GM18519 (cell line): ENCODE measurements at regions not wholly inside any gene's neighbourhood (a gene's known extent, or its start where the extent isn't known, plus 50 kb on each side); places are given as distances from the start of the nearest gene placed in this dataset.

Source experiments
- ATAC-seq: cut with Tn5 transposase; IDR thresholded peaks from one replicate; pipeline ENCODE4 v1.9.1; 2021; ENCODE audit warnings: mild to moderate bottlenecking, moderate library complexity; ENCODE audit not compliant: unreplicated experiment, low FRiP score

DNA sequence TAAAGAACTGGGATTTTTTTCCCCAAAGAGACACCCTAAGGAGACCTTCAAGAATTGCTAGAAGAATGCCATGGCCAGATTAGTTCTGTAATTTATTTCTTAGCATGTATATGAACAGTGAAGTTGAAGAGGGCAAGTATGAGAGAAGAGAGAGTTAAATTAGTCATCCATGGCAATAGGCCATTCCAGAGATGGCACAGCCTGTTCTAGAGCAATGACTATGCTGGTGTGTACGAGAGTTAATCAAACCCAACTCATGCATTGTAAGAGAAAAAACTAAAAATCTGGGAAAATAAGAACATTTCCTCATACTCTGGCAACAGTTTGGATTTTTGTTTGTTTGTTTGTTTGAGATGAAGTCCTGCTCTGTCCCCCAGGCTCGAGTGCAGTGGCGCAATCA is 112.1 kb upstream of the PIK3C3 start:
- ATAC-seq: no peak

DNA sequence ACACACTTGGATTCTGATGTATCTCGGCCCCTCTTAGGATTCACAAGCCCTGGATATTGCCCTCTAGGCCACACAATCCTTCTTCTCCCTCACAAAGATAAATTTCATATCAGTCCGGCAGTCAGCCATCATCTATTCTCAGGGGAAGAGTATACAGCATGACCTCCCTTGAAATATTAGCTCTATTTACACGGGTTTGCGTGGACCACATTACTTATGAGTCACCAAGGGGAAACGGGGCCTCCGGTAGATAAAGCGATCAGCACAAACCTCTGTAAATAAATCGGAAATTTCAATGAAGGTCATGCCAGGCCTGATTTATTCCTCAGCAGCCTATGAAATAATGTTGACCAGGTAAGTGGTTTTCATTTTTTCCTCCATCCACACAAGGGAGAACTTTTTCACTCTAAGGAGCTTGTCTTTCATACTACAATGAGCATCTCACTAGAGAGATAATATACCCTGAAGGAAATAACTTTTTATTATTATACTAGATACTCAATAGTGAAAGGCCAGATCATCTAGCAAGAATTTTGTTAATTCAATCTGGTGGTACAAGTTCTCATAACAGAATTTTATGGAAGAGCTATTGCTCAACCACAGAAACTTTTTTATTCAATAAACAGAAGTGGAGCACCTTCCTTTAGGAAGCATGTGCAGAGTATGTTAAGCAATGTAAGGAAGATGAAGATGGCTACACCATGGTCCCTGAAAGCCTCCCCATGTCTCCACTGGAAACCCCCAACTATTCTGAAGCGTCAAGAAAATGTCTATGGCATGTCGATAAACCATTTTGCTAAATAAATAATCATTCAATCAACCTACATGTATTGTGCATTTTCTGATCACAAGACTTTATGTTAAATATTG is 125.2 kb upstream of the PIK3C3 start:
- no peak for ATAC-seq

DNA sequence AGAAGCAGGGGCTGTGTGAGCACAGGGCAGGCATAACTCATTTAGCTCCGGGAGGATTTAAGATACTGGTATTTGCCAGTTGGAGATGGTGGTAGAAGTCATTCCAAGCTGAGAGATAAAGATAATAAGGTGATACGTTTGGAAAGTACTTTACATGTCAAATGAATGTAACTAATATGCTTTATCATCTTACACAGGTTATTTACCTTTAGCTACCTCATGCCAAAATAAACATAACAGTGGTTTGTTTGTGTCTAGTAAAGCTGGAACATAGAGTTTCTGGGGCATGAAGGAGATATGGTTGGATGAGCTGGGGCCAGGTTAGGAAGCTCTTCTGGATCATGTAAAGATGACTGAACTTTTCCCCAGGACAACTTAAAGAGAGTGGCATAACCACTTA is 126.9 kb upstream of the PIK3C3 start:
- no peak for ATAC-seq

DNA sequence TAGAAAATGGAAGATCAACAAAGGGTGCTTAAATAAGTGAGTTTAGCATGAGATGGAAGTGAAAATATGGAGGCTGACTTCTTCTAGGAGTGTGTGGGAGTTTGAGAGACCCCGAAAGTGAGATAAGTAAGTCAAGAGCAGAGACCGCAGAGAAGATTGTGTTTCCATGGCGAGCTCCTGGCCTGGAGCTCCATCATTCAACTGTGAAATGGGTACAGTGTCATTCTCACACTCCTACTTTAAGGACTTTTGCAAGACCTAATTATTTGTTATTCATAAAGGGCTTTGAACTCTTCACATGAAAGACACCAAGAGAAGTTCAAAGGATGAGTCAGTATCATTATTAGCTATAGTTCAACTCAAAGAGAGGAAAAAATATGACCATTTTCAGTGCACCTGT is 134.2 kb upstream of the PIK3C3 start:
- peak; percentile 43 for ATAC-seq

DNA sequence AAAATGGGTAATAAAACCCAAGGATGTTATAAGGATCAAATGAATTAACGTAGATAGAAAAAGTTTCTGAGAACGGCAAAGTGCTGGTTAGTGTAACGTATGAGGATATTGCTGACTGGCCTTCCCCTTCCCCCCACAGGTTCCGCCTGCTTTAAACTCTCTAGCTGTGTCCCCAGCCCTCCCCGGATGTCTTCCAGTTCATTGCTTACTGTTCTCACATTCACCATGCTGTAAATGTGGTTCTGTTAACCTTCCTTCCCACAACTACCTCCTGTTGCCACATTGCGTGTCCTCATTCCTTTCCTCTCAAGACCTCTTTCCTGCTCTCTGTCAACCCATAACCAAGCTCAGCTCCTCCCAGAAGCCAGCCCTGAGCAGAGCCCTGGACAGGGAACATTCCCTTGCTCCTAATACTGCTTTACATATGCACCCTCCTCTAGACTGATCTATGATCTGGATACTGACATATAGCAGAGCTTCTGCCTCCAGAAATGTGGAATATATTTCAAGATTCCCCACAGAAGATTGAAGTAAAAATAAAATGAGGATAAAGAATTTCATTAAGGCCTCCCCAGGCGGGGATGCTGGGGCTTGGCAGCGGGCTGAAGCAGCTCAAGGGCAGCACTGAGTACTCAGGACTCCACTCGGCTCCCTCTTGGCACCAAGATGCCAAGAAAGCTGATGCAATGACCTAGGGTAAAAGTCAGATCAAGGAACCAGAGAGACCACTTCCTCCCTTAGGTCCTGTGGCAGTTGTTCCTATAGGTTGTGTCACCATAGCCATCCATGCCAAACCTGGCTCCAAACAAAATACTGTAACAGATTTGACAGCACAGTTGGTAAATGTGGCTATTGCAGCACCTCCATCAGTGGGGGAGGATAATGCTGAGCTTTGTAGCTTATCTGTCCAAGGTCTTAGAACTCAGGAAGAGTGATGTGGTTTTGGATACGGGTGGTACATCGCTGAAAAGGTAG is 136.4 kb upstream of the PIK3C3 start:
- no peak for ATAC-seq

DNA sequence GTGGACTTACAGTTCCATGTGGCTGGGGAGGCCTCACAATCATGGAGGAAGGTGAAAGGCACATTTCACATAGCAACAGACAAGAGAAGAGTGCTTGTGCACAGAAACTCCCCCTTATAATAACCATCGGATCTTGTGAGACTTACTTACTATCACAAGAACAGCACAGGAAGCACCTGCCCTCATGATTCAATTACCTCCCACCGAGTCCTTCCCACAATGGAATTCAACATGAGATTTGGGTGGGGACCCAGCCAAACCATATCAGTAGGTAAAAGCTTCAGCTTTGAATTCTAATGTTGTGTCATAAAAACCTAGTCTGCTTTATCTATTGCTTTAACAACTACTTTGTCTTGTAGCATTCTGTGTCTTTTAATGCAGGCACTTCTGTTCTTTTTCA is 140.4 kb upstream of the PIK3C3 start:
- no peak for ATAC-seq

DNA sequence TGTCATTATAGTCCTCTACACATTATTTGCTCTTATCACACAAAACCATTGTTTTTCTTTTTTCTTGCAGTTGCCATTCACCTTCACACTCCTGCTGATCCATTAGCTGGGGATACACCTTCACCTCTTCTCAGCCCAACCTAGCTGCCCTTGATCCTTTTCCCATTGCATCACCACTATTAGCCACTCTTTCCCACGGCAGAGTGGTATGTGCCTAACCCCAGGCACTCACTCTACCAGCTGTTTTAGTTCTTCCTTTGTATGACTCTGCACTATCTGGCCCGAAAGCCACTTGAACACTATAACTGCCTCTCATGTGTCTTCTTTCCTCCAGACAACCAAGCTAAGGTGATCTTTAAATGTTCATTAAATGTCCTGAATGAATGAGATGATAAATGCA is 145.4 kb upstream of the PIK3C3 start:
- no peak for ATAC-seq

DNA sequence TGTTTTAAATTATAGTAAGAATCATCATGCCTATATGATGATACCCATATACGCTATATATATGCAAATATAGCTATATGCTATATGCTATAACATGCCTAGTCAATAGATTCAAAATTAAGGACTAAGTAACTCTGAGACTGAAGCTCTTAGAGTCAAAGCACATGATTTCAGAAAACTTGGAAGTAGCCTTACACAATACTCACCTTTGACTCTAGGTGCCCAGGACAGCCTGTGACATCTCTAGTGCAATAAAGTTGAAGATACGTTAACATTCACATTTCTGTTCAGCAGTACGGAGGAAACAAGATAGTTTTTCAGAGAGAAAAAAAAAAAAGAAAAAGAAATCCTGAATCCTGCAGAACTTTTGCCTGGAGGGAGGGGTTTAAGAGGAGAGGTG is 149.7 kb upstream of the PIK3C3 start:
- no peak for ATAC-seq

DNA sequence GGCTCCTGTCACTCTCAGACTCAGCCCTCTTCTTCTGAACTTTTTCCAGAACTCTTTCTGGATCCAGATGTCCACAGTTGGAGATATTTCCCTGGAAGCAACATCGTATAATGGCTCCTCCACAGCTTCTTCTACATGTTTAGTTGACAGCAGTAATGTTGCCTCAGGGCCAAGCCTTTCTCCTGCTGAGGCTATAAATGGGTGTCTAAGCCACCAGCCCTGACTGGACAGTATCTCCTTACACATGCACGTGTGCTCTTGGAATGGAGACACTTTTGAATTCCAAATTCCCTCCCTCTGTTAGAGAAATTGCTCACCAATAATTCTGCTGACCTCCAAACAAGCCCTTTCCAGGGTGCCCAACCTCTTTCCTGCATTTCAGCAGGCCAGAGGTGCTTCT is 156.2 kb upstream of the PIK3C3 start:
- no peak for ATAC-seq

DNA sequence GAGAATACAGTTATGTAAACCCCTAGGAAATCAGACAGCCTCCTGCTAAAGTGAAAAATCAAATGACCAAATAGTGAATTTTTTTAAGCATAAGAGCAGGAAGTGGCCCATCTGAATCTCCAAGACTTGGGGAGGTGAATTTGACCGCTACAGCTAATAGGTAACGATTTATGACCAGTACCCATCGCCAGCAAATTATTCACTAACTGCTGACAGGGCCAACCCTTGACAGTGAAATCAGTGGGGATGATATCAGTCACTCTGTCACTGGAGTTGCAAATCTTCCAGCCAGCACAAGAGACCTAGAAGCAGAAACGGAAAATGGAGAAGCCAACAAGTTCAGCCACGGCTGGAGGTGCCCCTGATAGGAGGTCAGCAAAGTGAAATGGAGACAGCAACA is 164.3 kb upstream of the PIK3C3 start:
- ATAC-seq: no peak

DNA sequence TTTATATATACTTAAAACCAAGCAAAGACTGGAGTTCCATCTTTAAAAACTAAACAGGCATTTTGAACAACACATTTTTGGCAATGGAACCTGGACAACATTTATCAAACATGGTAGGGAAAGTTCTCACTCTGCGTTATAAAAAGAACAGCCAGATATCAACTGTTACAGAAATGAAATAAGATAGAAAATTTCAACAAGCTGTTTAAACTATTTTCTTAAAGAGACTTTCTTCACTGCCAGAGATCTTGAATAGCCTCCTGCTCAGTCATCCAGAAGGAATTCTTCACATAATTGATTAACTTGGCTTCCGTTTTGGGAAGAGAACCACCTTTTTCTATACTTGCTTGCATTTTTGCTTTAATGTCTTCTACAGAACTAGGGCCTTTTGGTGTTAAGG is 166.0 kb upstream of the PIK3C3 start:
- ATAC-seq: no peak

DNA sequence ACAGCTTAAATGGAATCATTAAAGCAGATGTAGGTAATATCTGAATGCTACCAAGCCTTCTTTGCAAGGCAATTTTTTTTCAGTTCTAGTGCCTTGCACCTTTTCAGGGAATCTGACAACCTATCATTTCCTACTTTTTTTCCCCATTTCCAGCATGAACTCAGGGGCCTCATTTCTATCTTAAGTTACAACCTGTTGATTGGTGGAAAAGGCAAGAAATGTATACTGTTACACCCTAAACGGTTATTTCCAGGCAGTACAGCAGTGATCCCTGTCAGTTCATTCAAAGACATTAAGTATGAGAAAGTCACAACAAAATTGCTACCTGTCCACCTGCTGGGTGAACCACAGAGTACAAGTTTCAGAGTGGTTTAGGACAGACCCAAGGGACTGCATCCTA is 171.2 kb upstream of the PIK3C3 start:
- no peak for ATAC-seq

DNA sequence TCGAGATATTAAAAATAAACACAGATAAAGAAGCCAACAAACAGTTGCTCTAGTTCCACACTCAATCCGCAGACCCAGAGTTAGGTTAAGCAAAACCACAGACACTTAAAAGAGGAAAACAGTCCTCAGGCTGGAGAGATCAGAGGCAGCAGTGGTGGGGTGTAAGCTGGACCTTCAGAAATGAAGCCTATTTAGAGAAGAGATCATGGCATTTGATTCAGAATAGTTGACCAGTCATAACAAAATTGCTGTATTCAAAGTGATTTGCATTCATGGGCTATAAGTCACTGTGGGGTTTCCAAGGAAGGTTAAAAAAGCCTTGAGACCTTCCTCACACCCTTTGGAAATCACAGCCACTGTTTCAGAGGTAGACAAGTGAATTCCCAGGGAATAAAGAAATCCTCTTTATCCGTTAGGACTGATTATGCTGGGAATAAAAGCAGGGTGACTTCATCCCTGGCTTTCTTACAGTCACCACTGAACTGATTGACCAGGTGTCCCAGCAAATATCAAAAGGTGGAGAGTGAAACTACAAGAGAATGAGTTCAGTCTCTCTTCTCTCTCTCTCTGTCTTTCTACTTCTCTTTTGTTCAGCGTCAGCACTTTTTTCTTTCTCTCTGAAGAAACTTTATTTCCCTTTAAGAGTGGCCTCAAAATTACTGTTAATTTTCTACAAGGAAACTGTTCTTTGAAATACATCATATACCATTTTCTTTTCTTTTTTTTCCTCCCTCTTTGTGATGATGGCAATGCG is 171.8 kb upstream of the PIK3C3 start:
- ATAC-seq: no peak

DNA sequence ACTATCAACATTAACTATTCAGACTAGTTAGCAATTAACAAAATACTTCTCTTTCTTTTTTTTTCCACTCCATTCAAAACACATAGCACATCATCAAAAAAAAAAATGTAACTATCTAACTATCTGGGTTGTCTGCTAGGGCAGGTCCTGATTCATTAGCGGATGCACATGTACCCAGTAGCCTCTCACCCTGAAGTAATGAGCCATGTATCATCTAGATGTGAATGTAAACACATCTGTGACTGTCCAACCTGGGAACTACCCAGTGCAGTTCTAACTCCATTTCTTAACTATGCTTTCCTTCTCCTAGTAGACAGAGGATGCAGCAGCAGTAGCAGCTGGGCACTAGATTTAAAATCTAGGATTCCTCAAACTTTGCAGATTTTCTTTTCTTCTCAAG is 183.1 kb upstream of the PIK3C3 start:
- no peak for ATAC-seq

DNA sequence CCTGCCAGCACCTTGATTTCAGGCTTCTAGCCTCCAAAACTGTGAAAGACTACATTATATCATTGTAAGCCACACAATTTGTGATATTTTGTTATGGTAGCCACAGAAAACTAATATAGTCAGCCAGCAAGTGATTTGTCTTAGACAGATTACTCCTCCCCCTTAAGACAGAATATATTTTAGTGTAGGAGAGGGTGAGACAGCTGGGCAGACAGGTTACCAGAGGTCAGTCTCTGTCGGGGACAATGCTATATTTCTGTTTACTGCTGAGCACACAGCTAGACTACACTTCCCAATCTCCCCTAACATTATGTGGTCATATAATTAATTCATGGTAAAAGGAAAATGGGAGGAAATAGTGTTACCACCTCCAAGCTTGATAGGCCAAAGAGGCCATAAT is 185.8 kb upstream of the PIK3C3 start:
- ATAC-seq: no peak

DNA sequence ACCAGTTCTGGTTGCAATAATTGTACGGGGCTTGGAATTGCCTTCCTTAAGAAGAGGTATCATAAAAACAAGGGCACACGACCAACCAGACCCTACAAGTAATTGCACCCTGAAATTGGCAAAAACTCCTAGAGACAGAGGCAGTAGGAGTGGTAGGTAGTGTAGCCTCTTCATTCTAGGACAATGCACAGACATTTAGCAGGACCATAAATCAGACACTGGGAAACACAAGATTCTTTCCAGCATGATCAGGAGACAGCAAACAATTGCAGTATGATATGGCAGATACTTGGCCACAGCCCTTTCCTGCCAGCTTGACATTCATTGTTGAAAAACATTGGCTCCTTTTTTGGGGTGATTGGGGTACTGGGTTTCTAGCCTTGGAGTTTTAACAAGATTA is 186.6 kb upstream of the PIK3C3 start:
- no peak for ATAC-seq

DNA sequence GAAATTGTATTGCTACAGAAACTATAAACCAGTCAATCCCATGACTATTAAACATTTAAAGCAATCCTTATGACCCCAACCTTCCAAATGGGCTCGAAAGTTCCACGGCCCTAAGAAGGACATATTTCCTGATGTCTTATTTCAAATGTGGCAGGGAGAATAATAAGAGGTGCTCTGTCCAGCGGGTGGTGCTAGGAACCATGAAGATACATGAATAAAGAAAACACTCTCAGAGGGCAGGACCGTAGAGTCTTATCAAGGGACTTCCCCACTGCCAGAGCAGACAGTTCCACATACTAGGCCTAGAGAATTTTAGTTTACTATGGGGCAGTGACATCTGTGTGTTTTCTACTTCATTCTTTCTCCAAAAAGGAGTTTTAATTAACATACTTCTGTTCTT is 187.1 kb upstream of the PIK3C3 start:
- ATAC-seq: no peak

DNA sequence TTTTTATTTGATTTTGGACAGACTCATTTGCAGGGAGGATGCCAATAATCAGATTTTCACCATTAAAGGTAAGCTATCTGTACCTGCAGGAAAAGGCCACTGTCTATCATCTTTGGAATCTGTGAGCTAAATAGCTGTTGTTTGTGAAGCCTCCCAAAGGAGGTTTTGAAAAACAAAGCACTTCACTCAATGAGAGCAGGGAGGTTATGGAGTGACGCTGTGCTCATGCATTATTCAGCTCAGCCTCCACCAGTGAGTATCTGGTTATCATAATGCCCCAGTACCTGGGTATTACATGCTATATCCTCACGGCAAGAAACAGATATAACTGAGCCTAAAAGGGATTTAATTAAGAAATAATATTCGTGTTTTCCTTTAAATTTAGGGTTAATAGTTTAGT is 189.6 kb upstream of the PIK3C3 start:
- no peak for ATAC-seq

DNA sequence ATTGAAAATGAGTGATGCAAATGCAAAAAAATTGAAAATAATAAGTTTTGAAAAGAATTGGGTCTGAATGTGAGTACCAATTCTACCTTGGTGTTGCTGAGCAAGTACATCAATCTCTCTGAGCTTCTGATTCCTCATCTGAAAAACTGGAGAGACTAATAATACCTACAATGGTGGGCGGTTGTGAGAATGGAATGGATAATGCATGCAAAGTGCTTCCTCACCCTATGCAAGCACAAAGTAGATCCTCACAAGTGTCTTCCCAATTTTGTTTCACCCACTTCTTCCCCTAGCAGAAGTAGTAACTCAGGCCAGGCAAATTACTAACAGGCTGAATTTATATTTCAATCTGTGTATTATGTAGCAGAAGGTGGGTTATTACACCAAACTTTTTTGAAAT is 191.7 kb upstream of the PIK3C3 start:
- ATAC-seq: no peak

DNA sequence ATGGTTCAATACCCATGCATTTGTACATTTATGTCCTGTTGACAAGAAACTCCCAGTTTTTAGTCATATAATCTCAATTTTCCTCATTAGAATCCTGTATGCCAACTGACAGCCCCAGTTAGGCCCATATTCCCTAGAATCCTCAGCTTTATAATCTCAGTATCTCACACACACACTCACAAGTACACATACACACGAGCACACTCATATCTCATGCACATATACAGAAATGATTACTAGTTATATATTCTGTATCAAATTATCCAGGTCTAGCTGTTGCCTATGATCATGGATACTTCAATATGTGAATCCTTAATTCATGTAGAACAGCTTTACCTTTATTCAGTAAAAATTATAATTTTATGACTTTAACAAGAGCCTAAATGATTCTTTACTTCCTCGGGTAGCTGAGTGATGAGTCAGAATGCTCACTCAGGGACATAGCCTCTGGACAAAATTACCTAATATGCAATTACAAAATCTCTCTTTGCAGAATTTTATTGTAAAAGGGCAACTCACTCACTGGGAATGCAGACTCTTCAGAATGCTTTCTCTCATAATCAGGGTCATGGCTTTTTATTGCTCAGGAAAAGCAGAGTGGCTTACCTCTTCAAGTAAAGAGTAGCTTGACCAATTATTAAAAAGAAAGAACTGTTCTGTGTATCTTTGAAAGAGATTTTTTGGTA is 193.6 kb upstream of the PIK3C3 start:
- ATAC-seq: no peak
